ENCODE measurements at regions not wholly inside any gene's neighbourhood (a gene's known extent, or its start where the extent isn't known, plus 50 kb on each side); places are given as distances from the start of the nearest gene placed in this dataset.

GRCh38 chr7:433558-433957, 86.1 kb downstream of the PDGFA start (continued):
- TF ChIP-seq MAX (IDR thresholded peaks at IDR 0.05; ENCODE audit: low read depth, low read length) (no peak), ZNF622 (IDR thresholded peaks at IDR 0.05) (no peak), SPI1 (IDR thresholded peaks at IDR 0.05; ENCODE audit: borderline replicate concordance, insufficient read depth, low read depth, low read length) (no peak), PAX5 (IDR thresholded peaks at IDR 0.05; ENCODE audit: borderline replicate concordance, low read depth, low read length) (no peak)

- no peak overlapping the region for H3K27ac ChIP-seq (ENCODE audit: control insufficient read depth, insufficient read depth)
- ChIA-PET RAD21 (ENCODE audit: unreplicated experiment) (no interaction called here), CTCF (no interaction called here), POLR2A (no interaction called here), SMC1A (ENCODE audit: uncharacterized antibody, unreplicated experiment) (no interaction called here)
- H3K4me1 ChIP-seq (ENCODE audit: control insufficient read depth, insufficient read depth, low read length): no peaks in the 10 kb centered on the region
- no peaks in the 10 kb centered on the region for H3K36me3 ChIP-seq (ENCODE audit: control insufficient read depth in 2 of 2, insufficient read depth in 2 of 2, low read length in 1 of 2)
- no TSS peak for BruUV-seq (replicated peaks)
- FAIRE-seq (no peak), ATAC-seq (no peak), DNase-seq (ENCODE audit: low read depth, low spot score) (no peak)
- no peak overlapping the region for H3K4me2 ChIP-seq (ENCODE audit: control insufficient read depth, insufficient read depth)
- 59% methylated on average over 35 of the region's 35 CpGs for WGBS (ENCODE audit: insufficient coverage, insufficient replicate concordance, low lambda C conversion rate, missing lambda C conversion rate)
- H3K9me3 ChIP-seq (replicated peaks; ENCODE audit: control insufficient read depth, insufficient read depth, low read length): no peaks in the 10 kb centered on the region; the same call in 2 of the 3 replicates
- TF ChIP-seq PKNOX1 (IDR thresholded peaks at IDR 0.05) (peak; percentile 33; the same call in 1 of the 2 replicates), ASH2L (IDR thresholded peaks at IDR 0.05; ENCODE audit: borderline replicate concordance, low read depth) (no peak), MXI1 (IDR thresholded peaks at IDR 0.05; ENCODE audit: low read depth, low read length) (no peak), CUX1 (IDR thresholded peaks at IDR 0.05; ENCODE audit: insufficient replicate concordance, low read depth, low read length) (no peak)
- intact Hi-C loops (cut with micrococcal nuclease; ENCODE audit: unreplicated experiment): no loop called here
- in situ Hi-C loops (cut with MboI): no loop called here
- H2AFZ ChIP-seq (ENCODE audit: control insufficient read depth, low read depth, low read length): no peak overlapping the region
- H3K4me3 ChIP-seq: no peak overlapping the region
- no peaks in the 10 kb centered on the region for H3K79me2 ChIP-seq (ENCODE audit: control insufficient read depth, insufficient read depth, low read length)
- no peaks in the 10 kb centered on the region for H4K20me1 ChIP-seq (ENCODE audit: control insufficient read depth, insufficient read depth)
- H3K27me3 ChIP-seq (replicated peaks in 1 of 2; ENCODE audit: control insufficient read depth in 2 of 2, insufficient read depth in 2 of 2, low read length in 1 of 2): no peaks in the 10 kb centered on the region
- no peak overlapping the region for H3K9ac ChIP-seq (ENCODE audit: control insufficient read depth, insufficient read depth, low read length)
Measured at GRCh38 chr7:434891-435629, 84.6 kb downstream of the PDGFA start.

Measured in GM12878 (cell line).